WI38 (cell line): ENCODE measurements at regions not wholly inside any gene's neighbourhood (a gene's known extent, or its start where the extent isn't known, plus 50 kb on each side); places are given as distances from the start of the nearest gene placed in this dataset.

Experiments used
- H3K4me3 ChIP-seq: 2 replicates; pipeline ENCODE4 v1.5.1; 2011; ENCODE audit warnings: low read depth, mild to moderate bottlenecking, control low read depth, low read length
- CTCF ChIP-seq: IDR thresholded peaks from 2 replicates; pipeline ENCODE4 v1.5.1; 2012; ENCODE audit warnings: low read depth, mild to moderate bottlenecking, control low read depth, low read length

DNA sequence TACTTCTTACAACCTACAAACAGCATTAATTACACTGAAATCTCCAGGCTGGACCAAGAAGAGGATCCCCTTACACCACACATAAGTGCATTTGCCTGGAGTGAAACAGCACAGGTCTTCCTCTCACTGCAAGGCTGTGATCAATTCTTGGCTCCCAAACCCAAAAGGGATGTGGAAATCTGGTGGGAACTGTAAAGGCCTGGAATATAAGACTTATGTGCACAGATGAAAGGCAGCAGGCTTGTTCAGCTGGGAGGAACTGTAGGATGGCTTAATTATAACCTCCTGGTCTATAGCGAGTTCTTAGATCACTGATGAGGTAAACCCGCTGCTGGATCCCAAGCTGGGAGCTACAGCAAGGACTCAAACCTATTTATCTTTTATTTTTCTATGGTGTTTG, 182.9 kb upstream of the TNC start:
- no peak for TF ChIP-seq CTCF
- no peak overlapping the region for H3K4me3 ChIP-seq

- no peak overlapping the region for H3K4me3 ChIP-seq
- no peak for TF ChIP-seq CTCF
Observed at GRCh38 chr9:115301581-115301980, 183.6 kb upstream of the TNC start.

- no peak overlapping the region for H3K4me3 ChIP-seq
- no peak for TF ChIP-seq CTCF
Observed at GRCh38 chr9:115305543-115305942, 187.6 kb upstream of the TNC start.

DNA sequence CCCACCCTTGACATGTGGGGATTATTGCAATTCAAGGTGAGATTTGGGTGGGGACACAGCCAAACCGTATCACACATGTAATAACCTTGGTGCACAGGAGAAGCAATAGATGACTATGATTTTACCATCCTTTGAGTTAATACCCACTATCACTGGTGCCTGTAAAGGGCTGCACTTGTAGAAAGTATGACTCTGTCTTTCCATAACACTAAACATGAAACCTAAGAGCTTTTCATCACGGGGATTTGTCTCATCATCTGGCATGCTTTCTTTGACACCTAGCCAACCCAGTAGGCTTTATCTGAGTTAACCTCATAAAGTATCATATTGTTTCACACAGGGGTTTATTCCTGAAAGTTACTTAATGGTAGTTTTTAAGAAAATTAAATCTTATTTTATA, 188.9 kb upstream of the TNC start:
- no peak for TF ChIP-seq CTCF
- H3K4me3 ChIP-seq = no peak overlapping the region

DNA sequence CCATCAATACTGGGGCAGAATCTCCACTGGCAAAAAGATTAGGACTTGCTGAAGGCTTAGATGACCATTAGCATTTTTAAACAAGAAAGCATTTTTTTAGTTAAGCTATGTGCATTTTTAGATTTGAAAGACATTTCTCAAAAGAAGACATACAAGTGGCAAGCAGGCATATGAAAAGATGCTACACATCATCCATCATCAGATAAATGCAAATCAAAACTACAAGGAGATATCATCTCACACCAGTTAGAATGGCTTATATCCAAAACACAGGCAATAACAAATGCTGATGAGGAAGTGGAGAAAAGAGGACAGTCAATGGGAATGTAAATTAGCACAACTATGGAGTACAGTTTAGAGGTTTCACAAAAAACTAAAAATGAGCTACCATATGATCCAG, 195.6 kb upstream of the TNC start:
- no peak for TF ChIP-seq CTCF
- no peak overlapping the region for H3K4me3 ChIP-seq

GRCh38 chr9:115326461-115326860, 208.5 kb upstream of the TNC start:
- no peak overlapping the region for H3K4me3 ChIP-seq
- TF ChIP-seq CTCF = no peak

DNA sequence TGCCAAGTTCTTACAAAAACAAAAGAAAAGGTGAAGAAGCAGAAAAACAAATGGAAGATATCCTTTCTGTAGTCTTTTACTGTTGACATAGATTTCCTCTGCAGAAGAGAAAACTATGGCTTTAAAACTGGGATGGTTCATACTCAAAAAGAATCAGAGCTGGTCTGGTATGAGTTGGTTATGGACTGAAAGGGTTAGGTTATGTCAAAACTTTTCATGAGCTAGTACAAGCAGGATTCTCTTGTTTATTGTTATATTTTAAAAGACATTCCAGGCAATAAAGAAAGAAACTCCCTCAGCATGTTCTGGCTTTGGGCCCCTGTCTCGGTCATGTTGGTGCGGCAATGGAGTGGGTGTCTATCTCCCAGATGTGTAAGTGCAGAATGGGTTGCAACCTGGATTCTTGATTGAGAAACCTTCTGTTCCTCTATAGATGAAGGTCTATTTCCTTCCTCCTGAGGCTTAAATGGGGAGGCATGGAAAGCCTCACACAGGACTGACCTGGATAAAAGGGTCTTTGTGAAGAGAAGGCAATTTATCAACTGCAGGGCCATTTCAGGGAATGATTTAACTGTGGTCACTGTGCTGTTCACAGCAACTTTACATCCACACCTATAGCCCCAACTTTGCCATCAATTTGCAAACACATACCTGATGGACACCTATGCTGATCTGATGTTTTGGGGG, 209.6 kb upstream of the TNC start:
- no peak for TF ChIP-seq CTCF
- no peak overlapping the region for H3K4me3 ChIP-seq
